D341Med (cell line): ENCODE measurements at regions not wholly inside any gene's neighbourhood (a gene's known extent, or its start where the extent isn't known, plus 50 kb on each side); places are given as distances from the start of the nearest gene placed in this dataset.
"Not testable (repeated sequence)": the region's sequence is repeated elsewhere in the genome, so short reads cannot be mapped to it uniquely, and the experiment has no call there.

Source experiments
- DNase-seq: peaks from one replicate; pipeline ENCODE4 v3.0.0; 2012; ENCODE audit warnings: low spot score

DNA sequence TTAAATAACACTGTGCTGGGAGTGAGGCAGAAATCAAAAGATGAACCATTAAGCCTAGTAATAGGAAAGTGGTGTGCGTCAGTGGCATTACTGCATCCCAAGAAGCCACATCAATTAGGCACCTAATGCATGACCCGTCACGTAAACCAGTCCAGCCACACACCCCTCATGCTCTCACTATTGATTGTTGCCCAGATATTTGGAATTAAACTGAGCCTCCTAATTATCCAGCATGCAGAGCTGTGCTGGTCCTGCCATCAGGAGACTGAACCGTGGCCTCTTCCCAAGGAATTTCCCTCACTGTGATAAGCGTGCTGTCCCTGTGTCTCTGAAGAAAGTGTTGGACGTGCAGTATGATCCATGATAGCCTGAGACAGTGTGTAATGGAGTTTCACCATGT, 270.6 kb upstream of the SLC14A2 start:
- not testable (repeated sequence) for DNase-seq

- DNase-seq, result no peak
These were observed 266.3 kb upstream of the SLC14A2 start for GRCh38 chr18:45349019-45349418.

DNA sequence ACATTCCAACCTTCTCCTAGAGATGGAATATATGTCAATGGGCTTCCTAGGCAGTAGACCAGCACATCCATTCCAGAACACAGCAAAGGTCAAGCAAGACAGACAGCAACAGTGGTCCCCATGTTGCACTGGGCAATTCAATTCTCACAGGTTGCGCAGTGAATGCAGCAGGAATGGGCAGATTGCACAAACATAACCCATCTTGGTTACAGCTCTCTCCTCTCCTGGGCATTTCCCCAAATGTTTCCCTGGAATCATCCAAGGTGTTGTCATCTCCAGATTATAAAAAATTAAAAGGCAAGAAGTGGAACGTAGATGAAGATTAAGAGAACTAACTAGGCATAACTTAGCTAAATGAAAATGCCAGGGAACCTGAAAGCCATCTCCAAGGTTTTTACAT, 265.8 kb upstream of the SLC14A2 start:
- no peak for DNase-seq

DNA sequence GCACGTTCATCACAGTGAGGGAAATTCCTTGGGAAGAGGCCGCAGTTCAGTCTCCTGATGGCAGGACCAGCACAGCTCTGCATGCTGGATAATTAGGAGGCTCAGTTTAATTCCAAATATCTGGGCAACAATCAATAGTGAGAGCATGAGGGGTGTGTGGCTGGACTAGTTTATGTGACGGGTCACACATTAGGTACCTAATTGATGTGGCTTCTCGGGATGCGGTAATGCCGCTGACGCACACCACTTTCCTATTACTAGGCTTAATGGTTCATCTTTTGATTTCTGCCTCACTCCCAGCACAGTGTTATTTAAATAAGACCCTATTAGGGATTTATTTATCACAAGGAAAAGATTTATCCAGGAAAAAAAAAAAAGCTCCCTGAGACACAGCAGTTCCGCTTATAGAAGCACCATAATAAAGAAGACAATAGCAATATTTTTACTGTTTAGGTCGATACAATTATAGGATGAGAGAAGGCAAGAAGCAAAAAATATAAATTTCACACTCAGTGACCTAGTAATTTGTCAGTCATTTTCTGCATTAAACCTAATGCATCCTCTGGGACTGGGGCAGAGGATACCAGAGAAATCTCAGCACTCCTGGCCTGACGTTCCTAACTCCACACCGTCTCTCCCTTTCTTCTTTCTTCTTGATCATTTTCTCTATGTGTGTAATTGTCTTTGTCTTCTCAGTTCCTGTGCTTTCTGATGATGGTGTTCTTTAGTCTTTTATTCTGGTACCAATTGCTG, 264.7 kb upstream of the SLC14A2 start:
- no peak for DNase-seq

DNA sequence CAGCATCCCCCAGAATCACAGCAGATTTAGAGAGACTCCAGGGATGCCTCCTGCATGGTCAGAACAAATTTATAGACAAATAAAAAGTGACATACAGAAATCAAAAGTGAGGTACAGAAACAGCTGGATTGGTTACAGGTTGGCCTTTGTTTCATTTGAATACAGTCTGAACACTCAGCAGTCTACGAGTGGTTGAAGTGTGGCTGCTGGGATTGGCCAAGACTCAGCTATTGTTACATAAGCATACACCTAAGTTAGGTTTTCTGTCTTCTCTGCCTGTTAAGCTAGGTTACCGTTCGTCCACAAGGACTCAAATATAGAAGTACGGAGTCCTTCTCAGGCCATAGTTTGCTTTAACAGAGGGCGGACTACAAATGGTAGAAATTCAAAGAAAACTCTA, 262.4 kb upstream of the SLC14A2 start:
- DNase-seq, result no peak

DNA sequence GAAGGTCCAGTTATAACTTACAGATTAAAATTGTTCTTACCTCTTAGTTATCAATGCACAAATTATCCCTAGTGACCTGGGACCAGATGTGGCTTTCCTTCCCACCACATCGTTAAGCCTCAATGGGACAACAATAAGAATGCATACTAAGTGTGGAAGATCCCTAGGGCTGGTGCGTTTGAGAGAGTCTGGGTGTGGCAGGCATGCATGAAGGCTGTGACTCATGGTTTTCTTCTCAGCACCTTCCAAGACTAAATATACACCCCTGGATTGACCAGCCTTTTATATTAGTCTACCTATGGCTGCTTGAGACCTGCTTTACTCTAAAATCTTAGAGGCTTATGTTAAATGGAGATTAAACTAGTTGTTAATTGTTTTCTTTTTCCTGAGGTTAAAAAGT, 261.7 kb upstream of the SLC14A2 start:
- DNase-seq, result no peak

GRCh38 chr18:45355944-45356520, 259.2 kb upstream of the SLC14A2 start:
- no peak for DNase-seq

DNA sequence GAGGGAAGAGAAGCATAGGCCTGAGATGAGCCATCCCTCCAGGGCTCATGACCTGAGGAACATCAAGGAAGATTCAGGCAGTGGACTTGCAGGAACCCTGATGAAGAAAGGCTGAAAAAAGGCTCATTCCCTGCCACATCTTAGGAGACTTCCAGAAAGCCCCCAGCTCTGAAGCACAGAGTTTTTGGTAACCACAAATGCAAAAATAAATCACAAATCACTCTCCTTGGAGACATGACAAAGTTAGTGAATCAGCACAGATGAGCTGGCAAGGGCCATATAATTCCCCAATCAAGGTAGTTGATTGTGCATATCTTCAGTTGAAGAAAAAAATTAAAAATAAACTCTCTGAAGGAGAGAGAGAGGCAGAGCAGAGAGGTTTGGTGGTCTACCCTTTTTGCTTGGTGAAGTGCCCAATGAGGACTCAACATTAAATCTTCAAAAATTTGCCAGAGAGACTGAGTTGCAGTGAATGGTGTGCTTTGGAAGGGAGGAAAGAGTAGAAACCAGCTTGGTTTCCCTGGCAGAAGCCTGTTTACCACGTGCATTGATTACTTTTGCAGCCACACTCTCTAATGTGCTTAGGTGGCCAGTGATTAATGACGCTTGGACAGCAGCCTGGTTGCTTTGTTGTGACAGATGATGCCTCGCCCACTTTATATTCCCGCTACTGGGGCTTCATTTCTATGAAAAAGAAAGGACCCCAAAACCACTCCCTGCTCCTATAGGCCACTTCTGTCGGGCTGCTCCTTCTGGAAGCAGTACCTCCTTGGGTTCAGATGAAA, 257.4 kb upstream of the SLC14A2 start:
- DNase-seq, result no peak

- DNase-seq, result no peak
These were observed 255.8 kb upstream of the SLC14A2 start for GRCh38 chr18:45359275-45360009.

- DNase-seq, result no peak
These were observed 254.0 kb upstream of the SLC14A2 start for GRCh38 chr18:45361125-45361851.

GRCh38 chr18:45363196-45363595, 252.1 kb upstream of the SLC14A2 start:
- no peak for DNase-seq

DNA sequence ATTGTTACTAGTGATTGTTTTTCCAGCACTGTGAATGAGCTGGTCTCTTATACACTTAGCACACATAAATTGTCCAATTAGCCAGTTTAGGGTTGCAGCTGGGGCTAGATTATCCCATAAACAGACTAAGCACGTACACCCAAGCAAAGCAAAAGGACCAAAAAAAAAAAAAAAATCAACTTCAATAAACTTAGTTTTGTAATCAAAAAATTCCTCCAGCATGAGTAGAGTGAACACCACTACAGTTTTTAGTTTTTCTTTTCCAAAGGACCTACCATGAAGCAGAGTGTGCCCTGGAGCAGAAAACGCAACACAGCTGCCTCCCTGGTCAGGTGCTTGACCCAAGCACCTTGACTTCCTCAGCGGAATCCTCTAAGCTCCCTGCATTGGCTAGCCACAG, 249.4 kb upstream of the SLC14A2 start:
- no peak for DNase-seq

GRCh38 chr18:45370255-45371010, 244.8 kb upstream of the SLC14A2 start:
- DNase-seq, result no peak

- DNase-seq, result no peak
These were observed 241.9 kb upstream of the SLC14A2 start for GRCh38 chr18:45373286-45373880.

GRCh38 chr18:45374236-45374635, 241.0 kb upstream of the SLC14A2 start:
- no peak for DNase-seq

GRCh38 chr18:45374878-45375630, 240.2 kb upstream of the SLC14A2 start:
- DNase-seq, result no peak

GRCh38 chr18:45376193-45376592, 239.1 kb upstream of the SLC14A2 start:
- DNase-seq, result no peak

DNA sequence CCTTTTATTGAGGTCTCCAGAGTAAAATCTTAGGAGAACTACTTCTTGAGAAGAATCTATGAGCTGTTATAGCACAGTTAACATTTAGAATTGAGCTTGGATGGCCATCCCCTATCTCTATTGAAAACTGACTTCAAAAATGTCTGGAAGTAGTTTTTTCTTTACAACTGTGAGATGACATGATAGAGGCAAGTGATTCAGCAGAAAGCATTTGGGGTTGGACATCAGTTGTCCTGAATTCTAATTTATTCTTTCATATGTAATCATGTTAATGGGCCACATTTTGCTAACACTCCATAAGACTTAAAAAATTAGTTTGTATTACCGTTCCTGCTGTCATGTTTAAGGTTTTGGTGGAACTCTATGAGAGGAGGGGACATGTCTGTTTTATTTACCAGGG, 237.0 kb upstream of the SLC14A2 start:
- DNase-seq, result no peak

DNA sequence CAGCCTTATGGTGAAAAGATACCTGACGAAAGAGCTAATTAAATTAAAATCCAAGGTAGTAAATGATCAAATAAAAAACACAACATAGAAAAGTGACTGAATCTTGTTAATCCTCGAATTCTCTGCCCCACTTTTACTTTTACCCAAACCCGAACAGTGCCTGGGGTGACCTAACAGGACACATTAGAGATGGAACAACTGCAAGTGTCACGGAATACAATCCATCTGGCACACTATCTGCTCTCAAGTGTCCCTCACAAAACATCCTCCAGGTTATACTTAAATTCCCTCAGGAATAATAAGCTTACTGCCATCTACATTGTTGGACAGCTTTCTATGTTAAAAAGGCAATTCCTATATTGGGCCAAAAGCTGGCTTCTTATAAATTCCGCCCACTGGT, 236.3 kb upstream of the SLC14A2 start:
- no peak for DNase-seq

DNA sequence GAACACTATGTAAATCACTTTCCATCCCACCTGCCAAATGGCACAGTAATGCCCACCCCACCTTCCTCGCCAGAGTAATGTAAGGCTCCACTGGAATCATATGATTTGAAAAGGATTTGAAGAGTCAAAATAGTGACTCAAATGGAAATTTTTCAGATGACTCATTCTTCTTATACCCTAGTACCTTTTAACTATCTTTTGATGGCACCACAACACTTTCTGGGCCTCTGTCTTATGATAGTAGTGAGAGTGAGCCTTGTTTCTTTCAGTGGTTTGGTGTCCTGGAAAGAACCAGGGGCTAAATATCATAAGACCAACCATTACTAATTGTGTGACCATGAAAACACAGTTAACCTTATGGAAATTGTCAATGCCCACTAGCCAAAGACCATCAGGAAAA, 235.4 kb upstream of the SLC14A2 start:
- DNase-seq, result no peak
